Nephron (organoid): ENCODE measurements at regions not wholly inside any gene's neighbourhood (a gene's known extent, or its start where the extent isn't known, plus 50 kb on each side); places are given as distances from the start of the nearest gene placed in this dataset.

ENCODE experiments used
- H3K27ac Mint-ChIP-seq, 3 experiments: 2 replicates each; pipeline ENCODE4 v1.8.0; 2020; ENCODE audit warnings: mixed read lengths in 3 of 3, mild to moderate bottlenecking in 2 of 3, moderate library complexity in 1 of 3
- H3K27me3 Mint-ChIP-seq: 2 replicates; pipeline ENCODE4 v1.8.0; 2021; ENCODE audit warnings: low read depth, mild to moderate bottlenecking, moderate library complexity, mixed read lengths
- H3K36me3 Mint-ChIP-seq: 2 replicates; pipeline ENCODE4 v1.8.0; 2020; ENCODE audit warnings: low read depth, mixed read lengths
- H3K4me1 Mint-ChIP-seq: 2 replicates; pipeline ENCODE4 v1.8.0; 2020; ENCODE audit warnings: mixed read lengths
- H3K4me3 Mint-ChIP-seq, 3 experiments: 2 replicates each; pipeline ENCODE4 v1.8.0; 2020; ENCODE audit warnings: mild to moderate bottlenecking in 3 of 3, mixed read lengths in 3 of 3, moderate library complexity in 2 of 3
- H3K9me3 Mint-ChIP-seq: 2 replicates; pipeline ENCODE4 v1.8.0; 2020; ENCODE audit warnings: mixed read lengths
- TF ChIP-seq, protein P1 (sequence below), 3 experiments: fragments of 200-600 bp; sonication (generic); IDR thresholded peaks; one replicate each; pipeline ENCODE4 v1.5.0; 2021; ENCODE audit warnings: antibody characterized with exemption in 3 of 3; ENCODE audit not compliant: unreplicated experiment in 3 of 3

DNA sequence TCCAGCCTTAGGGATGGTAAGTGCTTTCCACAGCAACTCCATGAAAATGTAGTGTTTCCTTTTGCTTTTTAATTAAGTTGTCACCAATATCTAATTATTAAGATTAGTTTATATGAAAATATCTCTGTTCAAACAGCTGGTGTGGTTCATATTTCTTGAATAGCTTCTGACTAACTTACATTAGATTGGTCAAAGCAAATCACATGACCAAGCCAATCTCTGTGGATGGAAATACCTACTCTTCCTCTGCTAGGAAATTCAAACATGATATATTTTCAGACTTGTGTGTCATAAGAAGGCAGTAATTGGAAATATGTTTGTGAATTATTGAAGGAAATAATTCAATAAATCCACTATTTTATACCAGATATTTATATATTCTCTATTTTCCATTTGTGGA, 54.6 kb upstream of the CADM2 start:
- Mint-ChIP-seq H3K4me1 (no peaks in the 10 kb centered on the region), H3K36me3 (no peaks in the 10 kb centered on the region)

DNA sequence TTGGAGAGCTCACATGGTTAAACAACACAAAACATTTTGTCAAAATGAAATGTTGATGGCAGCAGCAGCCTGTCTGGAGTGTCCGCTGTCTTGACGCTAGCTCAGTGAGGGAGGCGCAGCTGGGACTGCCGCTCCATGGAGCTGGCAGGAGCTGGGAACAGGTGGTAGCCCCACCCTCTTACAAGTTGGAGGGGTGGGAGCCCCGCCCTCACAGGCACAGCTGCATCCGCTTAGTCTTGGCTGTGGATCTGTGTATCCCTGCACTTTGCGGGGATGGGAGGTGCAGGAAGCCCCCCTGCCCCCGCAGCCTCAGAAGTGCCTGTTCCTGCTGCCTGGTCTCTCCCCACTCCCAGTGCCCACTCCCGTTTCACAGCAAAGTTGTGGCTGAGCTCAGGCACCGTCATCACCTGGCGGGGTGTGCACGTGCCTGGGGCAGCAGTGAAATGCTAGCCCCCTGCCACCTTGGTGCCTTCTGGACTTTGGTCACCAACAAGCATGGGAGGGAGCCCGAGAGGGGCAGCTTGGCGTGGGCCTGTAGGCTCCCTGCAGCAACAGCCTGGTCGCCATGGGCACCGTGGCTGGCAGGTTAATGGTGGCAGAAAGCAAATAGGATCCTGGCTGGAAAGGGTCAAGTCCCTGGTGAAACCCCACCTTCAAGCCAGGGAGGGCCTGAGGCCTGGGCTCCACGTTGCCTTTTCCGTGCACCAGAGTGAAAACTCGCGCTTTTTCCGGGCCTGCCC, 53.8 kb upstream of the CADM2 start:
- H3K27me3 Mint-ChIP-seq: no peaks in the 10 kb centered on the region
- H3K9me3 Mint-ChIP-seq: peaks cover 8% of the 10 kb centered on the region
- no peak overlapping the region for H3K4me3 Mint-ChIP-seq
- TF ChIP-seq, protein P1, sequence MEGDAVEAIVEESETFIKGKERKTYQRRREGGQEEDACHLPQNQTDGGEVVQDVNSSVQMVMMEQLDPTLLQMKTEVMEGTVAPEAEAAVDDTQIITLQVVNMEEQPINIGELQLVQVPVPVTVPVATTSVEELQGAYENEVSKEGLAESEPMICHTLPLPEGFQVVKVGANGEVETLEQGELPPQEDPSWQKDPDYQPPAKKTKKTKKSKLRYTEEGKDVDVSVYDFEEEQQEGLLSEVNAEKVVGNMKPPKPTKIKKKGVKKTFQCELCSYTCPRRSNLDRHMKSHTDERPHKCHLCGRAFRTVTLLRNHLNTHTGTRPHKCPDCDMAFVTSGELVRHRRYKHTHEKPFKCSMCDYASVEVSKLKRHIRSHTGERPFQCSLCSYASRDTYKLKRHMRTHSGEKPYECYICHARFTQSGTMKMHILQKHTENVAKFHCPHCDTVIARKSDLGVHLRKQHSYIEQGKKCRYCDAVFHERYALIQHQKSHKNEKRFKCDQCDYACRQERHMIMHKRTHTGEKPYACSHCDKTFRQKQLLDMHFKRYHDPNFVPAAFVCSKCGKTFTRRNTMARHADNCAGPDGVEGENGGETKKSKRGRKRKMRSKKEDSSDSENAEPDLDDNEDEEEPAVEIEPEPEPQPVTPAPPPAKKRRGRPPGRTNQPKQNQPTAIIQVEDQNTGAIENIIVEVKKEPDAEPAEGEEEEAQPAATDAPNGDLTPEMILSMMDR (IDR thresholded peaks at IDR 0.05; ENCODE audit: unreplicated experiment in 3 of 3): no peak
- no peak overlapping the region for H3K27ac Mint-ChIP-seq
- H3K36me3 Mint-ChIP-seq: no peaks in the 10 kb centered on the region
- no peaks in the 10 kb centered on the region for H3K4me1 Mint-ChIP-seq

More for the DNA sequence above, 54.6 kb upstream of the CADM2 start:
- no peaks in the 10 kb centered on the region for H3K27me3 Mint-ChIP-seq
- no peak overlapping the region for H3K27ac Mint-ChIP-seq
- peaks cover 10% of the 10 kb centered on the region for H3K9me3 Mint-ChIP-seq
- TF ChIP-seq, protein P1 (IDR thresholded peaks at IDR 0.05; ENCODE audit: unreplicated experiment in 3 of 3): no peak
- no peak overlapping the region for H3K4me3 Mint-ChIP-seq

DNA sequence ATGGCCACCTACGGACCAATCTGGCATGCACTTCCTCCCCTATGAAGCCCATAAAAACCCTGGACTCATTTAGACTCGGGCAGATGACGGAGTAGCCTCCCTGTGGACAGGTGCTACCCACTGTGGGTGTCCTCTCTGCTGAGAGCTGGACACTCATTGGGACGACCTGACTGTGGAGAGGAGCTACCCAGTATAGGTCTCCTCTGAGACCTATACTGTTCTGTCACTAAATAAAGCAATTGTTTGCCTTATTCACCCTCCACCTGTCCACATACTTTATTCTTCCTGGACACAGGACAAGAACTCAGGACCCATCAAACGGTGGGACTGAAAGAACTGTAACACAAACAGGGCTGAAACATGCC, 53.3 kb upstream of the CADM2 start:
- Mint-ChIP-seq H3K4me3 (no peak overlapping the region), H3K27ac (no peak overlapping the region), H3K9me3 (peaks cover 3% of the 10 kb centered on the region), H3K27me3 (no peaks in the 10 kb centered on the region), H3K36me3 (no peaks in the 10 kb centered on the region), H3K4me1 (no peaks in the 10 kb centered on the region)
- TF ChIP-seq, protein P1 (IDR thresholded peaks at IDR 0.05; ENCODE audit: unreplicated experiment in 3 of 3): no peak

DNA sequence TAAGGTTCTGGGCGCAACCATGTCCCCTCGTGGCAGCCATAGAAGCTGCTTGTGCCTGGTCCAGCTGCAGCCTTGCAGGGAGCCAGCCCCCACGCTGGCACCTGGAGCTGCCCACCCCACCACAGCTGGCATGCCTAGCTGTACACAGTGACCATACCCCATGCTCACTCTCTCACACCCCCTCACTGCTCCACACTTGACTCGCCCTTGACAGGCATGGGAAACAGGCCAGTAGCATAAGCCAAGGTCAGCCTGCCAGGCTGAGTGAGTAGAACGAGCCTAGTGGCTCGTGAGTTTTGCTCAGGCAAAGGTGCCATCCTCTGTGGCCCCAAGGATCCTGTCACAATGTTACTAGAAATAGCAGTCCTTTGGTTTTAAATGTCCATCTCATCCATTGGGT, 52.7 kb upstream of the CADM2 start:
- Mint-ChIP-seq H3K9me3 (peaks cover 3% of the 10 kb centered on the region), H3K4me1 (no peaks in the 10 kb centered on the region), H3K4me3 (no peak overlapping the region), H3K27me3 (no peaks in the 10 kb centered on the region), H3K36me3 (no peaks in the 10 kb centered on the region), H3K27ac (no peak overlapping the region)
- TF ChIP-seq, protein P1 (IDR thresholded peaks at IDR 0.05; ENCODE audit: unreplicated experiment in 3 of 3): no peak
